Effector CD8-positive, alpha-beta T cell (primary cell): ENCODE measurements at regions not wholly inside any gene's neighbourhood (a gene's known extent, or its start where the extent isn't known, plus 50 kb on each side); places are given as distances from the start of the nearest gene placed in this dataset.

Experiments
- DNase-seq: peaks from one replicate; lab custom pipeline; 2025; lab: John Stamatoyannopoulos, UW

DNA sequence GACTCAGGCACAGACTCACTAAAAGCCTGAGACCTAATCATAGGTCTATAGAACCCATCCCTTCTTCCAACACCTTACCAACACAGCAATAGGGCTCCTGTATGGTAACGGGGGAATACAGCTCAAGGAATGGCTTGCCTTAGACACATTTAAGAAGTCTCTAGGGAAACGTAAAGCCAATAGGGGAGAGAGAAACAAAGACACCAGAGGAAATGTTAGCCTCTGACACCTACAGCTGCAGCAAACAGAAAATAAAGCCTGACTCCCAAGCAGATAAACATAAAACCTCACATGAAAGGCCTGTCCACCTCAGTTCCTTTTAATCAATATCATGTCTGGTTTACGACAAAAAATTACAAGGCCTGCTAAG is 51.1 kb upstream of the NCOA1 start:
- no peak for DNase-seq

- DNase-seq = no peak
Measured at GRCh38 chr2:24439280-24439970, 51.6 kb upstream of the NCOA1 start.

GRCh38 chr2:24438106-24438505 is 52.9 kb upstream of the NCOA1 start:
- DNase-seq = no peak

DNA sequence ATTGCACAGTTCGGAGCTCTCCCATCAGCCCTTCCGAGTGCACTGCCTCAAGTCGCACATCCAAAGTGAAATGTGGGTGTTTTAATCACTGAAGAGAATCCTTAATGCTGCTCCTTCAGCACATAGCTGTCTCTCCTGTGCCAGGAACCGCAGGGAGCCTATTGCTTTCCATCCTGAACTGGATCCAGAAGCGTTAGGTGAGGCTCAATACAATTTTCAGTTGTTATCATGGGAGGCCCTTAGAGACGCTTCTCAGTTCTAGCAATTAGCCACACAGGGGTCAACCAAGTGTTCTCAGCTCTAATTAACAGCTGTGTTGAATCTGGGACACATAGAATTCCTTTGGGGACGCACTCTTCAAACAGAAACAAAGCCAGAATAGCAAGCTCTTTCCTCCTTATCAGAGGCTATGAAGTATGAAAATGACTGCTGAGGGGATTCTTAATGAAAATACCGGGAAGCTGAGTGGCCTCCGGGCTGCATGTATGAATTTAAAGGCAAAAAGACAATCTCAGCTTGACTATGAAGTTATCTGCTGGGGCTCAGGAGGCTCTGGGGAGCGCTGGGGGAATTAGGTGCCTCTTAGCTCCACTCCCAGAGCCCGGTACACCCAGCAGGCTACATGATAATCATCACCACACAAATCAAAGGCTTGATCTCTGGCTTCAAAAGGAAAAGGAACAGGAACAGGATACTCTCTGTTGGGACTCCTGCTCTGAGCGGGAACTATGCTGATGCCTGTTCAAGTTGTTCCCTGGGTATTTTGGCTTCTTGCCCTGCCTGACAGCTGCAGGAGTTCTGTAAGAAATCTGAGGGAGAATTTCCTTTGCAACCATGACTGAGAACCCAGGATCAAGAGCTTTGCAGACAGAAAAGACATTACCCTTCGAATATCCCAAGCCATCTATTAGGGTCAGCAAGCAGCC is 55.4 kb upstream of the NCOA1 start:
- DNase-seq = no peak

DNA sequence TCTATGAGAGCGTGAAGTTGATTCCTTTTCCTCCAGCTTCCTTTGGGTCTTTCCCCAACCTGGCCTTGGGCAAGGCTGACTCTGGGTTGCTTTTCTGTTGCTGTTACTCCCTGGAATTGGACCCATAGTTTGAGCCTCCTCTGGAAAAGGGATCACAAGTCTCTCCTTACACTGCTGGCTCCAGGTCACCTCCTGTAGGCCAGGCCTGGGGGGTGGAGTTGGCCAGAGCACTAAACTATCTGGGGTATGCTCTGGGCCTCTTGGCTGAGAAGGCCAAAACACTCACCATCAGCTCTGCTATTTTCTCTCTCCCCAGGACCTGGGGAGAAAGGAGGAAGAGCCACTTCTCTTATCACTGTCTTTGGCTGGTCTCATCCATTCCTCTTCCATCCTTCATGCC is 56.5 kb upstream of the NCOA1 start:
- DNase-seq = no peak

- no peak for DNase-seq
Measured at GRCh38 chr2:24432735-24433134, 58.3 kb upstream of the NCOA1 start.

- DNase-seq = no peak
Measured at GRCh38 chr2:24432121-24432520, 58.9 kb upstream of the NCOA1 start.

- DNase-seq = no peak
Measured at GRCh38 chr2:24429197-24430074, 61.6 kb upstream of the NCOA1 start.

DNA sequence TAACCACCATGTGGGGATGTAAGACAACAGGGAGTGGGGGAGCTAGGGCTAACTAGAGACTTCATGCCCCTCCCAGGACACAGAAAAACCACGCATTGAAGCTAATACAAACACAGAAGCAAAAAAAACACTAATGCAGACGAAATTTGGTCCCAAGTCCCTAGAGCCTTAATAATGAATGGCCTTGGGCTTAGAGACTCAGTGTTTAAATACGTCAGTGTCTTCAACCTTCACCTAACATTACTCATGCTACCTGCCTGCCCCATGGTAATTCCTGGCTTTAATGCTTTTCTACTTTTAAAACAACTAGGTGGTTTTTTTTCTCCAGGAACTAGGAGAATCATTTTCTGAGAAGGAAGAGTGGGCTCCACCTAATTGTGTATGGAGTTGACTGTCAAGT is 64.1 kb upstream of the ITSN2 start:
- no peak for DNase-seq

- no peak for DNase-seq
Measured at GRCh38 chr2:24423095-24423494, 62.8 kb upstream of the ITSN2 start.

DNA sequence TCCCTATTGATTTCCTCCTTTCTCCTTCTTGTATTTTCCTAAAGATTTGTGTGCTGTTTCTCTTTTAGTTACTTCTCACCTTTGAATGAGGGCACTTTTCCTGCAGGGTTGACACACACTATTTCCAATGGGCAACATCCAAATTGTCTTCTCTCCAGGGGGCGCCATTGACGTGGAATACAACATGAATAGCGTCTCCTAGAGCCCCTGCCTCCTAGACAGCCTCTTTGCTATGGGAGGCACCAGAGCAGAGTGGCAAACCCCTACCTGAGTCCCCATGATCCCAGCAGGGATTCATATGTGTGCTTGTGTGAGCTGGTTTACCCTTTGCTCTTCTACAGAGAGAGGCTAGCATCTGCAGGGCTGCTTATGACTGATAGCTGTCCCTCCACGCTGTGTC is 61.3 kb upstream of the ITSN2 start:
- peak; percentile 15 for DNase-seq

DNA sequence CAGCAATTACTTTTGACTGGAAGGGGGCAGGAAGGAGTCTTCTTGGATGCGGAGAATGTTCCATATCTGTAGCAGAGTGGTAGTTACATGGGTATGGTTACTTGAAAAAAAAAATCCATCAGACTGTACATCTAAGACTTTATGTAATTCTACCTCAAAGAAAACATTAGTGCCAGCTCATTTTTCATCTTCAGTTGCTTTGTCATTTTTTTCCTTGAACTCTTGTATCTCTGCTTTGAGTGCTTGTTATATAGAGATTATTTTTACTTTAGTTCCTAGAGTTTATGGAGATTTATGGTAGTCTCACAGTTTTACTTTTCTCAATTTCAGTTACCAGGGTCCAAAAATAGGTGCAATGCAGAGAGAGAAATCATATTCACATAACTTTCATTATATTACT is 60.0 kb upstream of the ITSN2 start:
- DNase-seq = no peak

DNA sequence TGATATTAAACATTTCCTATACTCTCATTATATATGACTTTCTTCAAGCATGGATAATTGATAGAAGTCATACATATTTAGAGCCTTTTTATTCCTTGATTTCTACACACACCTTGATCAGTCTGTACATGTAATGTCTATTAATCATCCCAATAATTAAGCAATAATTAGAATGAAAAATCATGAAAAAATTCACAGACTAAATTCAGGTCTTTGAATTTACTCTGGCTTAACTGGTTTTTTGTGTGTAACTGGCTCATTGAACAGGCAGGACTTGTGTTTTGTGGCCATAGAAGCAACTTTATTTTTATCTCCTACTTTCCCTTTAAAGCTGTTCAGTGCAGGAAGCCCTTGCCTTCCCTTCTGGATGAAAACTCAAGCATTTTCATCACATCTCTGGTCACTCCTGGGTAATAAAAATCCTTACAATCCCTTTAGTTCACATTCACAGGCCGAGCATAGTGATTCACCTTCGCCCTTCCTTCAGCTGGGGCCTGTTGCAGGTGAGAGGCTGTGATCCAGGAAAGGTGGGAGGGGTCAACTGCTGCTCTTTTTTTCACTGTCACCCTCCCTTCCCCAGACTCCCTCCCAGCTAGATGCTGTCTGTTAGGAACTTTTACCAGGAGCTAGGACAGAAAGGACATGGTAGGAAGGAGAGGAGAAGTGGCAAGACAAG is 58.0 kb upstream of the ITSN2 start:
- no peak for DNase-seq

DNA sequence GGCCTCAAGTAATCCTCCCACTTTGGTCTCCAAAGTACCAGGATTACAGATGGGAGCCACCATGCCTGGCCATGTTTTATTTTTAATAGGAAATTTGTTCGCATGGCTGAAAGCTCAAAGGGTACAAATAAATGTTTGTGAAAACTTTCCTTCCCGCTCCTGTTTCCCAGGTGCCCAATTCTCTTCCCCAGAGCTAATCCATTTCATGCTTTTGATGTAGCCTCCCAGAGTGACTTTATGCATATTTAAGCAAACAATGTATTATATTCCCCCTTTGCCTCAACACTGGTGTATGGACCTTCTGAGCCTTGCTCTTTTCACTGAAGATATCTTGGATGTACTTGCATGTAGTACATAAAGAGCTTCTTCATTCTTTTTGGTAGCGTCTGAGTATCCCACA is 52.5 kb upstream of the ITSN2 start:
- DNase-seq = no peak

DNA sequence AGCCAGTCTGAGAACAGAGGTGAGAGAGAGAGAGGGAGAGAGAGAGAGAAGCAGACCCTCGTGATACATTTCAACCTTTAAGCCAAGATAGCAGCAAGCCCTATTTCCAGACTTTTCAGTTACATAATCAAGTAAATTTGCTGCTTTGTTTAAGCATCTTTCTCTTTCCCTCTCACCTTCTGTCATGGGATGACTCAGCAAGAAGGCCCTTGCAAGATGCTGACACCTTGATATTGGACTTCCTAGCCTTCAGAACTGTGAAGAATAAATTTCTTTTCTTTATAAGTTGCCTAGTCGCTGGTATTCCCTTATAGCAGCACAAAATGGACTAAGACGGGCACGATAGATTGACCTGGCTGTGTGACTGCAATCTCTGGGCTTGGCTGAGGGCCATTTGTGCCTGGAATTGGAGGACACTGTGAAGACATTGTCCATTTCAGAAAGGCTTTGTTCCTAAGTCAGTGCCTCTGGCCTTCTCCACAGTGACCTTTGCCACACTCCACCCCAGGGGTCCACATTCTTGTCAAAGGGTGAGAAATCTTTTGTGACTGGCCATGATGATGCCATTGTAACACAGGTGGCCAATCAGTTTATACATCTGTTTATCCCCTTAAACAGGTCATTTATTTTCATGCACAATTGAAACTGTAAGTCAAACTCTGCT is 51.3 kb upstream of the ITSN2 start:
- no peak for DNase-seq

- DNase-seq = no peak
Measured at GRCh38 chr2:24410976-24411375, 50.6 kb upstream of the ITSN2 start.

- DNase-seq = peak; percentile 11
Measured at GRCh38 chr2:24409700-24410556, 49.6 kb upstream of the ITSN2 start.
